ENCODE measurements at regions not wholly inside any gene's neighbourhood (a gene's known extent, or its start where the extent isn't known, plus 50 kb on each side); places are given as distances from the start of the nearest gene placed in this dataset.

DNA sequence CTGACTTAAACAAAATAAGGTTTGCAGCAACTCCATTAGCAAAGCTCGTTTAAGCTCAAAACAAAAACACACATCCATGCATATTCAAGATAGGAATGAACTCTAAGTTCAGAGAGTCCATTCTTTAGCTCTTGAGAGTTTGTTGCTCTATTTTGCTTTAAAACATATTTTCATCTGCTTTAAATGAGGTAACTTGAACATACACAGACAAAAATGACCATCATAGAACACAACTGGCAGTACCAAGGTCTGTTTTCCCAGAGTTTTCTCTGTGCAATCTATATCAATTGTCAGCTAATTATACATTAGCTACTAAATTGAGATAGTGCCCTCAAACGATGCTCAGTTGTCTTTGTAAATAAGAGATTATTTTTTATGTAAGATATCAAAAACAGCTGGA, 423.2 kb upstream of the ANO3 start:
- no peak for TF ChIP-seq CTCF (IDR thresholded peaks at IDR 0.05)
- TF ChIP-seq POLR2AphosphoS5 (IDR thresholded peaks at IDR 0.05; ENCODE audit: low read depth, low read length), result no peak
- no peak for TF ChIP-seq TCF7L2 (IDR thresholded peaks at IDR 0.05; ENCODE audit: low read depth, low read length)
- TF ChIP-seq, protein P1, sequence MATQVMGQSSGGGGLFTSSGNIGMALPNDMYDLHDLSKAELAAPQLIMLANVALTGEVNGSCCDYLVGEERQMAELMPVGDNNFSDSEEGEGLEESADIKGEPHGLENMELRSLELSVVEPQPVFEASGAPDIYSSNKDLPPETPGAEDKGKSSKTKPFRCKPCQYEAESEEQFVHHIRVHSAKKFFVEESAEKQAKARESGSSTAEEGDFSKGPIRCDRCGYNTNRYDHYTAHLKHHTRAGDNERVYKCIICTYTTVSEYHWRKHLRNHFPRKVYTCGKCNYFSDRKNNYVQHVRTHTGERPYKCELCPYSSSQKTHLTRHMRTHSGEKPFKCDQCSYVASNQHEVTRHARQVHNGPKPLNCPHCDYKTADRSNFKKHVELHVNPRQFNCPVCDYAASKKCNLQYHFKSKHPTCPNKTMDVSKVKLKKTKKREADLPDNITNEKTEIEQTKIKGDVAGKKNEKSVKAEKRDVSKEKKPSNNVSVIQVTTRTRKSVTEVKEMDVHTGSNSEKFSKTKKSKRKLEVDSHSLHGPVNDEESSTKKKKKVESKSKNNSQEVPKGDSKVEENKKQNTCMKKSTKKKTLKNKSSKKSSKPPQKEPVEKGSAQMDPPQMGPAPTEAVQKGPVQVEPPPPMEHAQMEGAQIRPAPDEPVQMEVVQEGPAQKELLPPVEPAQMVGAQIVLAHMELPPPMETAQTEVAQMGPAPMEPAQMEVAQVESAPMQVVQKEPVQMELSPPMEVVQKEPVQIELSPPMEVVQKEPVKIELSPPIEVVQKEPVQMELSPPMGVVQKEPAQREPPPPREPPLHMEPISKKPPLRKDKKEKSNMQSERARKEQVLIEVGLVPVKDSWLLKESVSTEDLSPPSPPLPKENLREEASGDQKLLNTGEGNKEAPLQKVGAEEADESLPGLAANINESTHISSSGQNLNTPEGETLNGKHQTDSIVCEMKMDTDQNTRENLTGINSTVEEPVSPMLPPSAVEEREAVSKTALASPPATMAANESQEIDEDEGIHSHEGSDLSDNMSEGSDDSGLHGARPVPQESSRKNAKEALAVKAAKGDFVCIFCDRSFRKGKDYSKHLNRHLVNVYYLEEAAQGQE (IDR thresholded peaks at IDR 0.05; ENCODE audit: insufficient read depth in 1 of 2, low read depth in 2 of 2, low read length in 1 of 2), result no peak
- no peak for TF ChIP-seq SIN3A (IDR thresholded peaks at IDR 0.05; ENCODE audit: borderline replicate concordance, insufficient read depth, low read depth, low read length)
- BruUV-seq (replicated peaks), result no TSS peak
- ATAC-seq (no peak), DNase-seq (ENCODE audit: low read depth, low spot score) (no peak)
- H3K36me3 ChIP-seq (ENCODE audit: control insufficient read depth, insufficient read depth, low read length), result no peaks in the 10 kb centered on the region
- no peaks in the 10 kb centered on the region for H3K27me3 ChIP-seq (ENCODE audit: control insufficient read depth, insufficient read depth, low read length)
- H3K9me3 ChIP-seq (ENCODE audit: control insufficient read depth, insufficient read depth, low read depth, low read length), result no peaks in the 10 kb centered on the region
- H3K27ac ChIP-seq (ENCODE audit: low read length), result no peak overlapping the region
- ChIA-PET POLR2A (no interaction called here), CTCF (no interaction called here)
- in situ Hi-C loops (cut with HindIII; ENCODE audit: low pct_unique_long_range_greater_than_20kb, low sequenced_read_pairs), result no loop called here
- intact Hi-C loops (cut with micrococcal nuclease; ENCODE audit: unreplicated experiment), result no loop called here
- no peak overlapping the region for H3K4me3 ChIP-seq (ENCODE audit: low read depth in 2 of 2, low read length in 2 of 2)
- no peaks in the 10 kb centered on the region for H3K4me1 ChIP-seq (ENCODE audit: control insufficient read depth, insufficient read depth, low read length)

- Histone ChIP-seq H3K4me1 (ENCODE audit: control insufficient read depth, insufficient read depth, low read length) (no peaks in the 10 kb centered on the region), H3K9me3 (ENCODE audit: control insufficient read depth, insufficient read depth, low read depth, low read length) (no peaks in the 10 kb centered on the region), H3K27ac (ENCODE audit: low read length) (no peak overlapping the region), H3K36me3 (ENCODE audit: control insufficient read depth, insufficient read depth, low read length) (no peaks in the 10 kb centered on the region), H3K4me3 (ENCODE audit: low read depth in 2 of 2, low read length in 2 of 2) (no peak overlapping the region), H3K27me3 (ENCODE audit: control insufficient read depth, insufficient read depth, low read length) (no peaks in the 10 kb centered on the region)
- no TSS peak for BruUV-seq (replicated peaks)
- CTCF ChIA-PET, result no interaction called here
- in situ Hi-C loops (cut with HindIII; ENCODE audit: low pct_unique_long_range_greater_than_20kb, low sequenced_read_pairs), result no loop called here
- TF ChIP-seq, protein P1 (IDR thresholded peaks at IDR 0.05; ENCODE audit: insufficient read depth in 1 of 2, low read depth in 2 of 2, low read length in 1 of 2), result no peak
- no peak for TF ChIP-seq CTCF (IDR thresholded peaks at IDR 0.05)
- no peak for TF ChIP-seq POLR2AphosphoS5 (IDR thresholded peaks at IDR 0.05; ENCODE audit: low read depth, low read length)
- TF ChIP-seq SIN3A (IDR thresholded peaks at IDR 0.05; ENCODE audit: borderline replicate concordance, insufficient read depth, low read depth, low read length), result no peak
- TF ChIP-seq TCF7L2 (IDR thresholded peaks at IDR 0.05; ENCODE audit: low read depth, low read length), result no peak
- ATAC-seq (no peak), DNase-seq (ENCODE audit: low read depth, low spot score) (no peak)
- intact Hi-C loops (cut with micrococcal nuclease; ENCODE audit: unreplicated experiment), result no loop called here
- POLR2A ChIA-PET, result no interaction called here
Measured at GRCh38 chr11:25910086-25910485, 421.8 kb upstream of the ANO3 start.
